GM12878 (cell line): ENCODE measurements at regions not wholly inside any gene's neighbourhood (a gene's known extent, or its start where the extent isn't known, plus 50 kb on each side); places are given as distances from the start of the nearest gene placed in this dataset.

Source experiments
- ATAC-seq: fragments of 200-7000 bp; cut with Tn5 transposase; 3 replicates; pipeline ENCODE4 v1.9.1; 2020; ENCODE audit warnings: mild to moderate bottlenecking, moderate library complexity
- BruUV-seq: library from RNA; stranded (reverse); fragments of 400-500 nt; replicated peaks from 2 replicates; lab custom pipeline; 2021; lab: Mats Ljungman, UMichigan
- CTCF ChIA-PET: fragments of 300-600 bp; sonication (Branson Sonifier 250); formaldehyde crosslinking; extraction: SDS; loops from one replicate; lab custom pipeline; 2021; ENCODE audit warnings: inconsistent platforms; lab: Yijun Ruan, JAX
- POLR2A ChIA-PET: fragments of 350-600 bp; formaldehyde crosslinking; extraction: SDS; loops from one replicate; lab custom pipeline; 2021; ENCODE audit warnings: inconsistent platforms; lab: Charles Lee
- RAD21 ChIA-PET: fragments of 300-600 bp; sonication (Branson Sonifier 250); formaldehyde crosslinking; loops from one replicate; lab custom pipeline; 2023; ENCODE audit warnings: antibody characterized with exemption; ENCODE audit not compliant: unreplicated experiment; lab: Charles Lee
- SMC1A ChIA-PET: fragments of 300-600 bp; sonication (Branson Sonifier 250); formaldehyde crosslinking; loops from one replicate; lab custom pipeline; 2023; ENCODE audit not compliant: unreplicated experiment, uncharacterized antibody; lab: Charles Lee
- DNase-seq: peaks from one replicate; pipeline ENCODE4 v3.0.0-alpha.2; 2011; ENCODE audit warnings: low read depth, low spot score
- FAIRE-seq: peaks from 3 replicates; lab custom pipeline; 2011; peaks lifted over from hg19 to GRCh38; lab: Jason Lieb, UNC
- H2AFZ ChIP-seq: 2 replicates; pipeline ENCODE4 v1.6.0; 2011; ENCODE audit warnings: low read depth, low read length, control low read depth; ENCODE audit not compliant: control insufficient read depth
- H3K27ac ChIP-seq: 2 replicates; pipeline ENCODE4 v1.5.1; 2011; ENCODE audit warnings: control low read depth; ENCODE audit not compliant: control insufficient read depth, insufficient read depth
- H3K27me3 ChIP-seq, 2 experiments: replicated peaks in 1 of 2; 2 replicates each; pipeline versions ENCODE4 v1.6.0 to v1.6.1; 2011; ENCODE audit warnings: low read length in 1 of 2; ENCODE audit not compliant: control insufficient read depth in 2 of 2, insufficient read depth in 2 of 2
- H3K36me3 ChIP-seq, 2 experiments: 2 replicates each; pipeline ENCODE4 v1.5.1; 2011; ENCODE audit warnings: low read length in 1 of 2; ENCODE audit not compliant: control insufficient read depth in 2 of 2, insufficient read depth in 2 of 2
- H3K4me1 ChIP-seq: 2 replicates; pipeline ENCODE4 v1.6.1; 2011; ENCODE audit warnings: mild to moderate bottlenecking, low read length, moderate library complexity, mixed read lengths; ENCODE audit not compliant: control insufficient read depth, insufficient read depth
- H3K4me2 ChIP-seq: 2 replicates; pipeline ENCODE4 v1.6.0; 2011; ENCODE audit warnings: control low read depth; ENCODE audit not compliant: control insufficient read depth, insufficient read depth
- H3K4me3 ChIP-seq: fragments of 200-600 bp; sonication (generic); 2 replicates; pipeline ENCODE4 v1.5.1; 2016
- H3K79me2 ChIP-seq: 2 replicates; pipeline ENCODE4 v1.6.0; 2011; ENCODE audit warnings: low read length; ENCODE audit not compliant: control insufficient read depth, insufficient read depth
- H3K9ac ChIP-seq: 2 replicates; pipeline ENCODE4 v1.8.0; 2011; ENCODE audit warnings: low read length, control low read depth, mixed read lengths; ENCODE audit not compliant: control insufficient read depth, insufficient read depth
- H3K9me3 ChIP-seq: replicated peaks from 3 replicates; pipeline ENCODE4 v1.5.1; 2011; ENCODE audit warnings: mild to moderate bottlenecking, low read length; ENCODE audit not compliant: control insufficient read depth, insufficient read depth
- H4K20me1 ChIP-seq: 2 replicates; pipeline ENCODE4 v1.6.0; 2011; ENCODE audit not compliant: control insufficient read depth, insufficient read depth
- BMI1 ChIP-seq: fragments of 450-650 bp; IDR thresholded peaks from 2 replicates; pipeline ENCODE4 v1.6.1; 2016; ENCODE audit warnings: mild to moderate bottlenecking, moderate library complexity, borderline replicate concordance
- FOXK2 ChIP-seq: fragments of 450-650 bp; IDR thresholded peaks from 2 replicates; pipeline ENCODE4 v1.6.1; 2017; ENCODE audit warnings: mild to moderate bottlenecking, moderate library complexity
- NFIC ChIP-seq: IDR thresholded peaks from 2 replicates; pipeline ENCODE4 v1.6.1; 2012; ENCODE audit warnings: low read depth, mild to moderate bottlenecking, inconsistent platforms, low read length, moderate library complexity
- NFXL1 ChIP-seq: fragments of 450-650 bp; IDR thresholded peaks from 2 replicates; pipeline ENCODE4 v1.6.1; 2017; ENCODE audit warnings: antibody characterized with exemption, mild to moderate bottlenecking, borderline replicate concordance
- PAX8 ChIP-seq: fragments of 450-650 bp; IDR thresholded peaks from 2 replicates; pipeline ENCODE4 v1.6.1; 2017; ENCODE audit warnings: mild to moderate bottlenecking, moderate library complexity
- POU2F2 ChIP-seq: IDR thresholded peaks from 3 replicates; pipeline ENCODE4 v1.6.1; 2011; ENCODE audit warnings: low read depth, mild to moderate bottlenecking, low read length, borderline replicate concordance
- TARDBP ChIP-seq: IDR thresholded peaks from 2 replicates; pipeline ENCODE4 v1.6.1; 2016; ENCODE audit warnings: borderline replicate concordance
- WRNIP1 ChIP-seq: IDR thresholded peaks from 2 replicates; pipeline ENCODE4 v1.6.1; 2011; ENCODE audit warnings: low read depth, low read length, improper control_type of control experiment, borderline replicate concordance
- ZBTB40 ChIP-seq: fragments of 450-650 bp; IDR thresholded peaks from 2 replicates; pipeline ENCODE4 v1.6.1; 2016; ENCODE audit warnings: mild to moderate bottlenecking, moderate library complexity, borderline replicate concordance
- ZNF217 ChIP-seq: fragments of 450-650 bp; IDR thresholded peaks from 2 replicates; pipeline ENCODE4 v1.6.1; 2017; ENCODE audit warnings: antibody characterized with exemption, mild to moderate bottlenecking
- WGBS: methylation state at CpG from one replicate; pipeline ENCODE4 v1.1.6; 2016; ENCODE audit warnings: low lambda C conversion rate; ENCODE audit not compliant: insufficient replicate concordance, insufficient coverage; ENCODE audit errors: missing lambda C conversion rate; 5-methylcytosine and 5-hydroxymethylcytosine counted together
- in situ Hi-C: fragments of 300-500 bp; cut with MboI; formaldehyde crosslinking; loops from 9 replicates; pipeline ENCODE4 v1.14.3; 2018; ENCODE audit warnings: mixed read lengths
- intact Hi-C: fragments of 100-400 bp; cut with micrococcal nuclease; formaldehyde crosslinking; loops from one replicate; pipeline ENCODE4 v1.14.2; 2022; ENCODE audit not compliant: unreplicated experiment
- TF ChIP-seq, protein P1 (sequence below): IDR thresholded peaks from 2 replicates; pipeline ENCODE4 v1.6.1; 2012; ENCODE audit warnings: low read depth, low read length, improper control_type of control experiment
- TF ChIP-seq, protein P2 (sequence below): fragments of 450-650 bp; formaldehyde crosslinking; IDR thresholded peaks from 2 replicates; pipeline ENCODE4 v1.5.0; 2022; ENCODE audit warnings: mild to moderate bottlenecking, missing genetic modification characterization

GRCh38 chr17:77859035-77859810 lies 99.3 kb upstream of the TNRC6C start:
- no peaks in the 10 kb centered on the region for H3K4me1 ChIP-seq
- intact Hi-C loops (no loop called here), in situ Hi-C loops (no loop called here)
- TF ChIP-seq WRNIP1 (no peak), NFIC (no peak), ZBTB40 (no peak), ZNF217 (no peak), POU2F2 (no peak), TARDBP (no peak), NFXL1 (no peak), FOXK2 (no peak), PAX8 (no peak), BMI1 (no peak)
- TF ChIP-seq, protein P1, sequence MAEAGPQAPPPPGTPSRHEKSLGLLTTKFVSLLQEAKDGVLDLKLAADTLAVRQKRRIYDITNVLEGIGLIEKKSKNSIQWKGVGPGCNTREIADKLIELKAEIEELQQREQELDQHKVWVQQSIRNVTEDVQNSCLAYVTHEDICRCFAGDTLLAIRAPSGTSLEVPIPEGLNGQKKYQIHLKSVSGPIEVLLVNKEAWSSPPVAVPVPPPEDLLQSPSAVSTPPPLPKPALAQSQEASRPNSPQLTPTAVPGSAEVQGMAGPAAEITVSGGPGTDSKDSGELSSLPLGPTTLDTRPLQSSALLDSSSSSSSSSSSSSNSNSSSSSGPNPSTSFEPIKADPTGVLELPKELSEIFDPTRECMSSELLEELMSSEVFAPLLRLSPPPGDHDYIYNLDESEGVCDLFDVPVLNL, result no peak
- TF ChIP-seq, protein P2, sequence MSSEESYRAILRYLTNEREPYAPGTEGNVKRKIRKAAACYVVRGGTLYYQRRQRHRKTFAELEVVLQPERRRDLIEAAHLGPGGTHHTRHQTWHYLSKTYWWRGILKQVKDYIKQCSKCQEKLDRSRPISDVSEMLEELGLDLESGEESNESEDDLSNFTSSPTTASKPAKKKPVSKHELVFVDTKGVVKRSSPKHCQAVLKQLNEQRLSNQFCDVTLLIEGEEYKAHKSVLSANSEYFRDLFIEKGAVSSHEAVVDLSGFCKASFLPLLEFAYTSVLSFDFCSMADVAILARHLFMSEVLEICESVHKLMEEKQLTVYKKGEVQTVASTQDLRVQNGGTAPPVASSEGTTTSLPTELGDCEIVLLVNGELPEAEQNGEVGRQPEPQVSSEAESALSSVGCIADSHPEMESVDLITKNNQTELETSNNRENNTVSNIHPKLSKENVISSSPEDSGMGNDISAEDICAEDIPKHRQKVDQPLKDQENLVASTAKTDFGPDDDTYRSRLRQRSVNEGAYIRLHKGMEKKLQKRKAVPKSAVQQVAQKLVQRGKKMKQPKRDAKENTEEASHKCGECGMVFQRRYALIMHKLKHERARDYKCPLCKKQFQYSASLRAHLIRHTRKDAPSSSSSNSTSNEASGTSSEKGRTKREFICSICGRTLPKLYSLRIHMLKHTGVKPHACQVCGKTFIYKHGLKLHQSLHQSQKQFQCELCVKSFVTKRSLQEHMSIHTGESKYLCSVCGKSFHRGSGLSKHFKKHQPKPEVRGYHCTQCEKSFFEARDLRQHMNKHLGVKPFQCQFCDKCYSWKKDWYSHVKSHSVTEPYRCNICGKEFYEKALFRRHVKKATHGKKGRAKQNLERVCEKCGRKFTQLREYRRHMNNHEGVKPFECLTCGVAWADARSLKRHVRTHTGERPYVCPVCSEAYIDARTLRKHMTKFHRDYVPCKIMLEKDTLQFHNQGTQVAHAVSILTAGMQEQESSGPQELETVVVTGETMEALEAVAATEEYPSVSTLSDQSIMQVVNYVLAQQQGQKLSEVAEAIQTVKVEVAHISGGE (CRISPR knock-in tag), result no peak
- POLR2A ChIA-PET, result interaction anchor here (0.5 to 1.1 kb wide), 5 partner anchors 25 to 1104 kb away, joined by 3 to 5 read pairs (median 3); no protein-coding TSS in a partner anchor
- DNase-seq (no peak), FAIRE-seq (no peak), ATAC-seq (no peak)
- no peak overlapping the region for H3K4me2 ChIP-seq
- WGBS, result 19% methylated on average over 7 of the region's 7 CpGs
- H3K9me3 ChIP-seq, result no peaks in the 10 kb centered on the region; the same call in 2 of the 3 replicates
- CTCF ChIA-PET, result interaction anchor here (0.8 kb wide), 1 partner anchor 154 kb away, joined by 3 read pairs; no protein-coding TSS in a partner anchor
- no peak overlapping the region for H2AFZ ChIP-seq
- H3K27ac ChIP-seq, result no peak overlapping the region
- H3K27me3 ChIP-seq, result no peaks in the 10 kb centered on the region; a peak in 1 of 4 replicates
- H3K36me3 ChIP-seq, result no peaks in the 10 kb centered on the region
- RAD21 ChIA-PET, result no interaction called here
- H3K9ac ChIP-seq, result no peak overlapping the region
- H3K4me3 ChIP-seq, result no peak overlapping the region
- SMC1A ChIA-PET, result no interaction called here
- no peaks in the 10 kb centered on the region for H3K79me2 ChIP-seq
- 0 out of 2 replicates have a peak, but pooled peaks cover 3% of the 10 kb centered on the region for H4K20me1 ChIP-seq
- no TSS peak for BruUV-seq
